ENCODE measurements at regions not wholly inside any gene's neighbourhood (a gene's known extent, or its start where the extent isn't known, plus 50 kb on each side); places are given as distances from the start of the nearest gene placed in this dataset.
"Not testable (repeated sequence)": the region's sequence is repeated elsewhere in the genome, so short reads cannot be mapped to it uniquely, and the experiment has no call there.

- no peak for DNase-seq (ENCODE audit: low read depth)
Measured at GRCh38 chr5:82425591-82425990, 147.4 kb upstream of the RPS23 start.

- no peak for DNase-seq (ENCODE audit: low read depth)
Measured at GRCh38 chr5:82424211-82424610, 146.1 kb upstream of the RPS23 start.

- no peak for DNase-seq (ENCODE audit: low read depth)
Measured at GRCh38 chr5:82422751-82423181, 144.6 kb upstream of the RPS23 start.

GRCh38 chr5:82422001-82422740 is 144.0 kb upstream of the RPS23 start:
- no peak for DNase-seq (ENCODE audit: low read depth)

GRCh38 chr5:82421119-82421518 is 143.0 kb upstream of the RPS23 start:
- DNase-seq (ENCODE audit: low read depth) = no peak

- not testable (repeated sequence) for DNase-seq (ENCODE audit: low read depth)
Measured at GRCh38 chr5:82420524-82420923, 142.4 kb upstream of the RPS23 start.

GRCh38 chr5:82419559-82420332 is 141.6 kb upstream of the RPS23 start:
- DNase-seq (ENCODE audit: low read depth) = no peak

- no peak for DNase-seq (ENCODE audit: low read depth)
Measured at GRCh38 chr5:82418608-82418950, 140.4 kb upstream of the RPS23 start.

- no peak for DNase-seq (ENCODE audit: low read depth)
Measured at GRCh38 chr5:82417776-82418607, 139.8 kb upstream of the RPS23 start.

- no peak for DNase-seq (ENCODE audit: low read depth)
Measured at GRCh38 chr5:82416512-82416911, 138.4 kb upstream of the RPS23 start.

GRCh38 chr5:82414041-82414388 is 135.9 kb upstream of the RPS23 start:
- no peak for DNase-seq (ENCODE audit: low read depth)

- DNase-seq (ENCODE audit: low read depth) = no peak
Measured at GRCh38 chr5:82413302-82414040, 135.3 kb upstream of the RPS23 start.

GRCh38 chr5:82408033-82408432 is 129.9 kb upstream of the RPS23 start:
- no peak for DNase-seq (ENCODE audit: low read depth)

GRCh38 chr5:82406205-82406773 is 128.1 kb upstream of the RPS23 start:
- DNase-seq (ENCODE audit: low read depth) = no peak

GRCh38 chr5:82405618-82406204 is 127.6 kb upstream of the RPS23 start:
- no peak for DNase-seq (ENCODE audit: low read depth)

- no peak for DNase-seq (ENCODE audit: low read depth)
Measured at GRCh38 chr5:82405161-82405560, 127.0 kb upstream of the RPS23 start.

GRCh38 chr5:82404382-82404945 is 126.3 kb upstream of the RPS23 start:
- DNase-seq (ENCODE audit: low read depth) = no peak

- DNase-seq (ENCODE audit: low read depth) = no peak
Measured at GRCh38 chr5:82403724-82404123, 125.6 kb upstream of the RPS23 start.

GRCh38 chr5:82403026-82403425 is 124.9 kb upstream of the RPS23 start:
- DNase-seq (ENCODE audit: low read depth) = no peak

GRCh38 chr5:82399111-82399510 is 121.0 kb upstream of the RPS23 start:
- no peak for DNase-seq (ENCODE audit: low read depth)

- no peak for DNase-seq (ENCODE audit: low read depth)
Measured at GRCh38 chr5:82397741-82398320, 119.7 kb upstream of the RPS23 start.

All from activated gamma-delta T cell treated with anti-CD3 and anti-CD28 coated beads, Interleukin-2, amount 50 U/mL, for 16 hours (primary cell).